ENCODE measurements at regions not wholly inside any gene's neighbourhood (a gene's known extent, or its start where the extent isn't known, plus 50 kb on each side); places are given as distances from the start of the nearest gene placed in this dataset.

GRCh38 chr6:163965426-163966348 is 551.2 kb downstream of the QKI start:
- no TSS peak for BruUV-seq (replicated peaks)
- H3K9ac ChIP-seq (ENCODE audit: insufficient read depth, low read depth, low read length): no peak overlapping the region
- no peak for TF ChIP-seq ZNF263 (CRISPR knock-in tag; IDR thresholded peaks at IDR 0.05)
- no peak for FAIRE-seq
- ATAC-seq: no peak
- H3K27me3 ChIP-seq (ENCODE audit: control insufficient read depth in 1 of 2, insufficient read depth in 2 of 2, low read length in 2 of 2): peaks cover 0 to 44% of the 10 kb centered on the region in 2 experiments; a peak in 3 of 5 replicates
- WGBS (ENCODE audit: low lambda C conversion rate): 24% methylated on average over 14 of the region's 14 CpGs
- no peak overlapping the region for H3K4me3 ChIP-seq (replicated peaks in 1 of 3; ENCODE audit: insufficient read depth in 1 of 3, low read depth in 2 of 3, low read length in 3 of 3)
- no peak overlapping the region for H2AFZ ChIP-seq (ENCODE audit: low read length)
- no peak overlapping the region for H3K27ac ChIP-seq (ENCODE audit: extremely low read length, insufficient read depth, low read length)
- POLR2A ChIA-PET: no interaction called here
- CTCF ChIA-PET (ENCODE audit: low intra/inter-chr PET ratio, low total read pairs): no interaction called here
- no peaks in the 10 kb centered on the region for H3K79me2 ChIP-seq (ENCODE audit: insufficient read depth, low read length)
- intact Hi-C loops (cut with micrococcal nuclease; ENCODE audit: unreplicated experiment): no loop called here
- H3K9me3 ChIP-seq (ENCODE audit: low read length): no peaks in the 10 kb centered on the region
- no peak overlapping the region for H3K4me2 ChIP-seq (ENCODE audit: low read depth, low read length)
- in situ Hi-C loops (cut with HindIII; ENCODE audit: extremely low pct_ligation_motif_present, low pct_unique_long_range_greater_than_20kb): no loop called here
- H3K36me3 ChIP-seq (replicated peaks in 1 of 2; ENCODE audit: control insufficient read depth in 1 of 2, insufficient read depth in 2 of 2, low read length in 2 of 2): no peaks in the 10 kb centered on the region
- H3K4me1 ChIP-seq (ENCODE audit: insufficient read depth, low read length): no peaks in the 10 kb centered on the region
- no peak for DNase-seq (ENCODE audit: low spot score)
- no peaks in the 10 kb centered on the region for H4K20me1 ChIP-seq (ENCODE audit: insufficient read depth, low read length)

GRCh38 chr6:163964789-163965188 is 550.3 kb downstream of the QKI start:
- no peak for FAIRE-seq
- no peak overlapping the region for H3K4me2 ChIP-seq (ENCODE audit: low read depth, low read length)
- H3K4me3 ChIP-seq (replicated peaks in 1 of 3; ENCODE audit: insufficient read depth in 1 of 3, low read depth in 2 of 3, low read length in 3 of 3): no peak overlapping the region
- H3K27me3 ChIP-seq (ENCODE audit: control insufficient read depth in 1 of 2, insufficient read depth in 2 of 2, low read length in 2 of 2): peaks cover 0 to 53% of the 10 kb centered on the region in 2 experiments; a peak in 3 of 5 replicates
- no peaks in the 10 kb centered on the region for H4K20me1 ChIP-seq (ENCODE audit: insufficient read depth, low read length)
- no peaks in the 10 kb centered on the region for H3K36me3 ChIP-seq (replicated peaks in 1 of 2; ENCODE audit: control insufficient read depth in 1 of 2, insufficient read depth in 2 of 2, low read length in 2 of 2)
- WGBS (ENCODE audit: low lambda C conversion rate): 14% methylated on average over 6 of the region's 6 CpGs
- no peak for TF ChIP-seq ZNF703 (CRISPR knock-in tag; IDR thresholded peaks at IDR 0.05; ENCODE audit: borderline replicate concordance)
- no peak for TF ChIP-seq ZNF674 (CRISPR knock-in tag; IDR thresholded peaks at IDR 0.05; ENCODE audit: low read depth)
- TF ChIP-seq NR2F2 (IDR thresholded peaks at IDR 0.05; ENCODE audit: borderline replicate concordance, low read depth): no peak
- no peaks in the 10 kb centered on the region for H3K9me3 ChIP-seq (ENCODE audit: low read length)
- no peak for DNase-seq (ENCODE audit: low spot score)
- no peak for ATAC-seq
- H3K27ac ChIP-seq (ENCODE audit: extremely low read length, insufficient read depth, low read length): no peak overlapping the region
- no peaks in the 10 kb centered on the region for H3K4me1 ChIP-seq (ENCODE audit: insufficient read depth, low read length)
- POLR2A ChIA-PET: no interaction called here
- CTCF ChIA-PET (ENCODE audit: low intra/inter-chr PET ratio, low total read pairs): no interaction called here
- intact Hi-C loops (cut with micrococcal nuclease; ENCODE audit: unreplicated experiment) (no loop called here), in situ Hi-C loops (cut with HindIII; ENCODE audit: extremely low pct_ligation_motif_present, low pct_unique_long_range_greater_than_20kb) (no loop called here)
- H3K9ac ChIP-seq (ENCODE audit: insufficient read depth, low read depth, low read length): no peak overlapping the region
- no peaks in the 10 kb centered on the region for H3K79me2 ChIP-seq (ENCODE audit: insufficient read depth, low read length)
- BruUV-seq (replicated peaks): no TSS peak
- H2AFZ ChIP-seq (ENCODE audit: low read length): no peak overlapping the region

Measured in HepG2 (cell line).